GM19438 (cell line): ENCODE measurements at regions not wholly inside any gene's neighbourhood (a gene's known extent, or its start where the extent isn't known, plus 50 kb on each side); places are given as distances from the start of the nearest gene placed in this dataset.
"Not testable (repeated sequence)": the region's sequence is repeated elsewhere in the genome, so short reads cannot be mapped to it uniquely, and the experiment has no call there.

Experiments used
- ATAC-seq: cut with Tn5 transposase; IDR thresholded peaks from one replicate; pipeline ENCODE4 v1.9.1; 2021; ENCODE audit warnings: low read depth; ENCODE audit not compliant: unreplicated experiment

- ATAC-seq, result no peak
Measured at GRCh38 chr3:187849016-187849654, 103.9 kb upstream of the BCL6 start.

- no peak for ATAC-seq
Measured at GRCh38 chr3:187850258-187850921, 105.1 kb upstream of the BCL6 start.

- no peak for ATAC-seq
Measured at GRCh38 chr3:187852842-187853730, 107.8 kb upstream of the BCL6 start.

GRCh38 chr3:187855131-187855530, 109.9 kb upstream of the BCL6 start:
- no peak for ATAC-seq

- ATAC-seq, result no peak
Measured at GRCh38 chr3:187856555-187856954, 111.3 kb upstream of the BCL6 start.

GRCh38 chr3:187858041-187858440, 112.8 kb upstream of the BCL6 start:
- no peak for ATAC-seq

- no peak for ATAC-seq
Measured at GRCh38 chr3:187858711-187859110, 113.4 kb upstream of the BCL6 start.

- not testable (repeated sequence) for ATAC-seq
Measured at GRCh38 chr3:187862701-187863277, 117.5 kb upstream of the BCL6 start.

- ATAC-seq, result peak; percentile 76
Measured at GRCh38 chr3:187870360-187871203, 125.3 kb upstream of the BCL6 start.

GRCh38 chr3:187871204-187871591, 125.9 kb upstream of the BCL6 start:
- no peak for ATAC-seq

- no peak for ATAC-seq
Measured at GRCh38 chr3:187871848-187872247, 126.6 kb upstream of the BCL6 start.

GRCh38 chr3:187873843-187874242, 128.6 kb upstream of the BCL6 start:
- no peak for ATAC-seq

GRCh38 chr3:187875863-187876262, 130.6 kb upstream of the BCL6 start:
- no peak for ATAC-seq

- ATAC-seq, result no peak
Measured at GRCh38 chr3:187878772-187879518, 133.7 kb upstream of the BCL6 start.

GRCh38 chr3:187880441-187880840, 135.2 kb upstream of the BCL6 start:
- no peak for ATAC-seq

- ATAC-seq, result no peak
Measured at GRCh38 chr3:187880851-187881250, 135.6 kb upstream of the BCL6 start.

GRCh38 chr3:187888701-187889100, 143.4 kb upstream of the BCL6 start:
- no peak for ATAC-seq

- no peak for ATAC-seq
Measured at GRCh38 chr3:187889106-187889505, 143.8 kb upstream of the BCL6 start.

GRCh38 chr3:187889601-187890404, 144.5 kb upstream of the BCL6 start:
- ATAC-seq, result no peak
